HG03045 (cell line): ENCODE measurements at regions not wholly inside any gene's neighbourhood (a gene's known extent, or its start where the extent isn't known, plus 50 kb on each side); places are given as distances from the start of the nearest gene placed in this dataset.

Source experiments
- ATAC-seq: cut with Tn5 transposase; IDR thresholded peaks from one replicate; pipeline ENCODE4 v1.9.1; 2021; ENCODE audit warnings: mild to moderate bottlenecking, moderate library complexity; ENCODE audit not compliant: unreplicated experiment

DNA sequence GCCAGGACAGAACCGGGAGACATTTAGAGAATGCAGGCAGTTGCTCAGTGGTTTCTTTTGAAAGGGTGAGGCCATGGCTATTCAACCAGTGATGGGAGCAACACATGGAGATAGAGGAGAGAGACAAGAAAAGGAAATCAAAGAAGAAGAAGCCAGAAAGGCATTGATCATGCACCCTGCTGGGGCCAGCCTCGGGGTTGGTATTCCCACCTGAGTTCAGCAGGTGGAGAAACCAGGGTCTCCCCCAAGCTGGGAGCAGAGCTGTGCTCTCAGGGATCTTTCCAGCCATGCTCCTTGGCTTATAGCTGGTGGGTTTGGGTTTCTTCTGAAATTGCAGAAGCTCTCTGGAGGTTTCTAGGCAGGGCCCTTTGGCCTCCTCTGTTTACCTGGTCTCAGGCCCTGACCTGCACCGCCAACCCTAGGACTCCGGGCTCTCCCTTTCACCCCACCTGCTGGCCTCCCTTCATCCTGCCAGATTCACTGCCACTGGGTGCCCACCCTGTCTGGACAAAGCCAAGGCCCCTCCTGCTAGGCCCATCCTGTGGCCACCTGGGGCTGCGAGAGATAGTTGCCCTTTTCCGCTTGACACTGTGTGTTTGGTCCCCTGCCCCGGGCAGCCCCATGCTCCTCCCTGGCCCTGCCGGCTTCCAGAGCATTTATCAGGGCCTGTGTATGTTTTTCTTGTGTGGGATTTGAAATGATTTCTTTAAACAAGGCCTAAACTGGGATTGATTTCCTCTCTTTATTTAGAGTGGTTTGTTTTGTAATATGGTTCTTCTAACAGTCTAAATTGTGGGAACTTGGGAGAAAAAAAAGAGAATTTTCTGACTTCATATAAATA lies 126.7 kb downstream of the DDX1 start:
- ATAC-seq: no peak

DNA sequence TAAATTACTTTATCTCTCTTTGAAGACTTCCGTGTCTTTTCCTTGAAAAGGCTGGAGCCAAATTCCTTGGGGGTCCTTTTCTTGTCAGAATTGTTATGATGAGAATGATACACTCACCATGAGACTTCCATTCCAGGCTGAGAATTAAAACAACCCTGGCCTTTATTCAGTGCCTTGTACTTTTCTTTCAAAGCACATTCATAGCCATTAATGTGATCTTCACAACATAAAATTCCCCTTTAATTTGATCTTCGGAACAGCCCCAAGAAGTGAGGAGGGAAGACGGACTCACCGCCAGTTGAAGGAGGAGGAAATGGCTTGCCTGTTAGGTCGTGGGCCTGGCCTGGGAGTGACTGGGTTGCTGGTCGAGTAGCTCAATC lies 127.3 kb downstream of the DDX1 start:
- no peak for ATAC-seq

GRCh38 chr2:15719566-15720313 lies 128.1 kb downstream of the DDX1 start:
- ATAC-seq: no peak

DNA sequence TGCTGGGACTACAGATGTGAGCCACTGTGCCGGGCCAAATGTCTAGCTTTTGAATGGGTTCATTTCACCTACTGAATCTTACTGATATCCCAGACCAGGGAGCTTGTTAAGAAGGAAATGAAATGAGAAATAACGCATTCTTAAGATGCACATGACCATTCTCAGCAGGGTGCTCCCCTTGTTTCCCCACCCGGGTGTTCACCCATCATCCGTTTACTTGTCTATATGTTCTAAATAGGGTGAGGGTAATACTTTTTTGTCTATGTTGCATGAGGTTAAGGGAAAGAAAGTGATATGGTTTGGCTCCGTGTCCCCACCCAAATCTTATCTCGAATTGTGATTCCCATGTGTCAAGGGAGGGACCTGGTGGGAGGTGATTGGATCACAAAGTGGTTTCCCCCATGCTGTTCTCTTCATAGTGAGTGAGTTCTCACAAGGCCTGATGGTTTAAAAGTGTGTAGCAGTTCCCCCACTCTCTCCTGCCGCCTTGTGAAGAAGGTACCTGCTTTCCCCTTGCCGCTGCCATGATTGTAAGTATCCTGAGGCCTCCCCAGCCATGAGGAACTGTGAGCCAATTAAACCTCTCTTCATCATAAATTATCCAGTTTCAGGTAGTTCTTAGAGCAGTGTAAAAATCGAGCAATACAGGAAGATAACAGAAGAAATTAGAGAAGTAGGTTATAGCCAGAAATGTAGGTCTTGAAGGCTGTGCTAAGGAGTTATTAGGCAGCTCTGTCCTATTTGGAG lies 129.1 kb downstream of the DDX1 start:
- no peak for ATAC-seq

- no peak for ATAC-seq
Measured at GRCh38 chr2:15721411-15722067, 129.9 kb downstream of the DDX1 start.

DNA sequence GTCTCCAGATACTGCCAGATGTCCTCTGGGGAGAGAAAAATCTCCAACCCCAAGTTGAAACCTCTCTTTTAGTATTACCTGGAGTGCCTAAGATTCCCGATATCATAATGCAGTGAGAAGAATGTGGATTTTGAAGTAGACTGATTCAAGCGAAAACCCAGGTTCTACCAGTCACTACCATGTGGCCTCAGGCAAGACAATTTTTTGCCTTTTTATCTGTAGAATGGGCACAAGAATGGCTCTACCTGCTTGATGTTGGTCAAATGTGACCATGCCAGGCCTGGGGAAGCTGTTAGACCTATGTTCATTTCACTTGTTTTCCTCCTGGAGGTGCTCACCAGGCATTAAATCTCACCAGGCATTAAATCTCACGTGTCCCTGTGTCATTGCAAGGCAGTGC lies 131.3 kb downstream of the DDX1 start:
- no peak for ATAC-seq

DNA sequence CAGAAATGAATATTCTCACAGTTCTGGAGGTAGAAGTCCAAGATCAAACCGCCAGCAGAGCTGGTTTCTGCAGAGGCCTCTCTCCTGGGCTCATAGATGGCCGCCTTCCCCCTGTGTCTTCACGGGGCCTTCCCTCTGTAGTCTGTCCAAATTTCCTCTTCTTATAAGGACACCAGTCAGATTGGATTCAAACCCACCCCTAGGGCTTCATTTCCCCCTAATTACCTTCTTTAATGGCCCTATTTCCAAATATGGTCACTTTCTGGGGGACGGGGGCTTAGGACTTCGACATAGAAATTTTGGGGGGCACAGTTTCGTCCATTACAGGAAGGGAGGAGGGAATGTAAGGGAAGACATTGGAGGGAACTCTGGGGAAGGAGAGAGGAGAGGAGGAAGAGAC lies 132.6 kb downstream of the DDX1 start:
- no peak for ATAC-seq

- no peak for ATAC-seq
Measured at GRCh38 chr2:15725101-15725781, 133.6 kb downstream of the DDX1 start.

DNA sequence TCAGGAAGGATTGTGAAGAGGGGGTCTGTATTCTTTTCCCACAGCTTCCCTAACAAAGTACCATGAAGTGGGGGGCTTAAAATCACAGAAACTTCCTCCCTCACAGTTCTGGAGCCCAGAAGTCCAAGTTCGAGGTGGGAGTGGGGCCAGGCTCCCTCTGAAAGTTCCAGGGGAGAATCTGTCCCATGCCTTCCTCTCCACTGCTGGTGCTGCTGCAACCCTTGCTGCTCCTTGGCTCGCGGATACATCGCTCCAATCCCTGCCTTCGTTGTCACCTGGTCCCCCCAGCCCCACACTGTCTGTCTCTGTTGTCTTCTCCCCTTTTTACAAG lies 134.1 kb downstream of the DDX1 start:
- ATAC-seq: no peak

DNA sequence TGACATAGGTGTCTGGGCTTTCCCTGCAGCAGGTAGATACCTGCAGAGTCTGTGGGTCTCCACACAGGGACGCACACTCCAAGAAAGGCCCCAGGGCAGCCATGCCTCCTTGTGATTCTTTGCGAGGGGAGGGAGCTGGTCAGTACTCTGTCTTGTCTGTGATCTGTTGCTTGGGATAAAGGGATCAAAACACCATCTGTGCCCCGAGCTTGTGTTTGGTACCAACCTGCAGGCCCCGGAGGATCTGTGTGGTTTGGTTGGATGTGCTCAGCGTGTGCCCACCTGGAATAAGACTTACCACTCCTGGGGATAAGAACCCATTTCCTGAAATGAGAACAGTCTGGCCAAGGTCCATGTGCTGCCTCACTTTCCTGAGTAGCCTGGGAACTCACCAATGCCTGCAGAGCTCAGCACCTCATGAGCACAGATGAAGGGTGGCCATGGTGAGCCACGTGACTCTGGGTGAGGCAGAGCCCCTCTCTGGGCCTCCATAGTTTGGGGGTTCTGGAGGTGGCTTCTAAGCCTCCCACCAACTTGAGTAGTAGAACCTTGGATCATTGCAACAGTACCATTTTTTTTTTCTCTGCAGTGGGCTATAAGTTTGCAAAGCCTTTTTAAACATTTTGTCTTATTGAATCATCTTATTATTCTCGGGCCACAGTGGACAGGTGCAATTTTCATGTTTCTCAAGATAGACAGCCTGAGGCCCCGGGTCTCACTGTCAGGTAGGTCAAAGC lies 134.8 kb downstream of the DDX1 start:
- ATAC-seq: no peak

- no peak for ATAC-seq
Measured at GRCh38 chr2:15727396-15728244, 136.0 kb downstream of the DDX1 start.

DNA sequence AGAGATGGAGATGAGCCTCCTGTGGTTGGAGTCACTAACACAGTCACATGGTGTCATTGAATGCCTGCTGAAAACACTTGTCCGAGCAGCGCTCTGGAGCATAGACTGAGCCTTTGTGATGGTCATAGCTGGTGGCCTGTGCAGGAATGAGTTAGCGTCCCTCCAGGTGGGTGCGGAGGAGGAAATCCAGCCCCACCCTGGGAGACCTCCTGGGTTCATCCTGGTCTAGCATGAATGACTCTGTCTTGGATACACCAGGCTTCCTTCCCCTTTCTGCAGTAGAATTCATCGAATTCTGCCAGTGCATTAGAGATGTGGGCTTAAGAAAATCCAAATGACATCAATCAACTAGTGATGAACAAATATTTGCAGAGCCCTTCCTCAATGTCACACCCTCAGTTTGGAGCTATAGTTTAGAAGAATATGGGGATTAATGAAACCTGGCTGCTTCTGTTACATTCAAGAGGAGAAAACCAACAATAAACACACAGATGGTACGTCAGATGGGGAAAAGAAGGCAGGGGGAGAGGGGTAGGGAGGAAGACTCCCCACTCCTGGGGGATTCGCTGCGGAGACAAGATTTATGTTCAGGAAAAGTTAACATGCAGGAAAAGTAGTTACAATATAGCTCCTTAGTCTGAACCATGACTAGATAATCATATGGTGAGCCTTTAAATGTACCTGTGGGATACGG lies 136.7 kb downstream of the DDX1 start:
- ATAC-seq: no peak

- ATAC-seq: no peak
Measured at GRCh38 chr2:15729001-15729400, 137.3 kb downstream of the DDX1 start.

- ATAC-seq: peak; percentile 3
Measured at GRCh38 chr2:15729709-15730544, 138.3 kb downstream of the DDX1 start.

- peak; percentile 47 for ATAC-seq
Measured at GRCh38 chr2:15730545-15731212, 139.0 kb downstream of the DDX1 start.

DNA sequence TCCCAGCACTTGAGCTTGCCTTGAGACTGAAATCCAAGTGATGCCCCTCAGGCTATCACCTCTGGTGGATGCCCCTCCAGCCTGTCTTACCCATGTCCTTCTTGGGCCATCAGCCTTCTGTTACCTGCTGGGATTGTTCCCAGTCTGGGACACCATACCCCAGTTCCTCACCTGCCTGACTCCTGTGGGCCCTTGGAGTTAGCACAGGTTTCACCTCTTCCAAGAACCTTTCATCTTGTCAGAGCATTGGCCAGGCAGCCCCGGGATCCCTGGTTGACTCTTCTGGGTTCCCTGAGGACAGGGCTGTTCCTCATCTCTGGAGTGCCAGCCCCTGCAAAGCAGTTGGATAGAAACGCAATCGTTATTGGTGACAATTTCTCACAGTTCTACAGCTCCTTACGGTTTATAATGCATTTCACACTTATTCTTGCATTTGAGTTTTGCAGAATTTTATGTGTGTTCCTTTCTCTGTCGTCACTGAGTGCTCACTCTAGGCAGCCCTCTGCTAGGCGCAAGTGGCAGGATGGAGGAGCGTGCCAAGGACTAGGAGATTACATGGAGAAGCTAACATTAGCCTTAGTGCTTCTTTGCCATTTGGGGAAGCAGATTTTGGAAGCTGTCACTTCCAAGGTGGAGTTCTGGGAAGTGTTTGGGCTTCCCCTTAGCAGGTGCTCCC lies 139.7 kb downstream of the DDX1 start:
- ATAC-seq: no peak

- no peak for ATAC-seq
Measured at GRCh38 chr2:15731889-15732271, 140.2 kb downstream of the DDX1 start.
